Aorta (tissue), 5 donors: ENCODE measurements at regions not wholly inside any gene's neighbourhood (a gene's known extent, or its start where the extent isn't known, plus 50 kb on each side); places are given as distances from the start of the nearest gene placed in this dataset.
"Not testable (repeated sequence)": the region's sequence is repeated elsewhere in the genome, so short reads cannot be mapped to it uniquely, and the experiment has no call there.

ENCODE experiments used
- ATAC-seq: fragments of 200-7000 bp; cut with Tn5 transposase; one replicate; pipeline ENCODE4 v1.9.1; 2022; ENCODE audit warnings: moderate library complexity; ENCODE audit not compliant: low FRiP score
- DNase-seq, 2 donors: peaks; one replicate each; pipeline ENCODE4 v3.0.0-alpha.2; 2020
- H3K27ac ChIP-seq, 2 donors: one replicate each; pipeline ENCODE4 v1.5.1; 2013; ENCODE audit warnings: low read length in 2 of 2, mild to moderate bottlenecking in 2 of 2, moderate library complexity in 2 of 2, control low read depth in 1 of 2, inconsistent platforms in 1 of 2, low read depth in 1 of 2
- H3K27me3 ChIP-seq, 2 donors: one replicate each; pipeline ENCODE4 v1.6.1; 2013; ENCODE audit warnings: control low read depth in 1 of 2, low read length in 1 of 2, mild to moderate bottlenecking in 1 of 2, moderate library complexity in 1 of 2; ENCODE audit not compliant: insufficient read depth in 2 of 2, control insufficient read depth in 1 of 2
- H3K36me3 ChIP-seq, 2 donors: one replicate each; pipeline ENCODE4 v1.6.1; 2013; ENCODE audit warnings: control low read depth in 1 of 2, low read length in 1 of 2, mild to moderate bottlenecking in 1 of 2; ENCODE audit not compliant: insufficient read depth in 2 of 2, control insufficient read depth in 1 of 2
- H3K4me1 ChIP-seq, 2 donors: one replicate each; pipeline ENCODE4 v1.6.1; 2013; ENCODE audit warnings: low read length in 2 of 2, control low read depth in 1 of 2, mild to moderate bottlenecking in 1 of 2, moderate library complexity in 1 of 2; ENCODE audit not compliant: insufficient read depth in 2 of 2, control insufficient read depth in 1 of 2
- H3K4me3 ChIP-seq, 2 donors: one replicate each; pipeline ENCODE4 v1.5.1; 2013; ENCODE audit warnings: low read length in 2 of 2, control low read depth in 1 of 2, mild to moderate bottlenecking in 1 of 2
- H3K9me3 ChIP-seq: one replicate; pipeline ENCODE4 v1.6.1; 2013; ENCODE audit warnings: mild to moderate bottlenecking, low read length; ENCODE audit not compliant: control insufficient read depth
- WGBS, 2 donors: extraction: QIAGEN DNeasy Blood & Tissue Kit; methylation state at CpG; one replicate each; pipeline ENCODE4 v1.1.7; 2013; 5-methylcytosine and 5-hydroxymethylcytosine counted together
- intact Hi-C, 2 donors: fragments of 100-400 bp; cut with DNase I; formaldehyde crosslinking; loops; one replicate each; pipeline versions ENCODE4 v1.14.2 to v1.15.0; 2022
- donor health status: healthy with polysubstance abuse.
- donor health status: Bipolar disorder and iron deficiency.
- donor health status: DM: no; HTN: no; CAD: no.
- donor health status: DM: no; HTN: no; CAD: no.
- donor health status: DM: yes; HTN: yes; CAD: no.

- Histone ChIP-seq H3K9me3 (peaks cover 1% of the 10 kb centered on the region), H3K4me1 (no peaks in the 10 kb centered on the region), H3K27me3 (no peaks in the 10 kb centered on the region), H3K36me3 (no peaks in the 10 kb centered on the region), H3K27ac (no peak overlapping the region), H3K4me3 (no peak overlapping the region)
- intact Hi-C loops = no loop called here
- 52 to 55% methylated on average over 3 of the region's 3 CpGs for WGBS, 2 donors
- ATAC-seq = no peak
- DNase-seq = no peak
Observed at GRCh38 chr16:13379266-13379665, 477.9 kb downstream of the SHISA9 start.

- H3K4me1 ChIP-seq, H3K9me3 ChIP-seq, intact Hi-C loops, H3K4me3 ChIP-seq, DNase-seq, H3K27me3 ChIP-seq, ATAC-seq, H3K36me3 ChIP-seq, H3K27ac ChIP-seq: not testable (repeated sequence)
- WGBS, 2 donors = 78 to 82% methylated on average over 1 of the region's 1 CpG
Observed at GRCh38 chr16:13385156-13386040, 484.0 kb downstream of the SHISA9 start.

- Histone ChIP-seq H3K4me1 (no peaks in the 10 kb centered on the region), H3K9me3 (peaks cover 3% of the 10 kb centered on the region), H3K36me3 (no peaks in the 10 kb centered on the region), H3K27ac (no peak overlapping the region), H3K4me3 (no peak overlapping the region), H3K27me3 (no peaks in the 10 kb centered on the region)
- ATAC-seq (no peak), DNase-seq (no peak)
- WGBS, 2 donors = 63 to 70% methylated on average over 7 of the region's 7 CpGs
- intact Hi-C loops = no loop called here
Observed at GRCh38 chr16:13390093-13390985, 488.9 kb downstream of the SHISA9 start.

- ATAC-seq = no peak
- intact Hi-C loops = no loop called here
Observed at GRCh38 chr16:13390986-13391305, 489.5 kb downstream of the SHISA9 start.

GRCh38 chr16:13391337-13391736 is 489.9 kb downstream of the SHISA9 start:
- H3K27me3 ChIP-seq = no peaks in the 10 kb centered on the region
- H3K36me3 ChIP-seq = no peaks in the 10 kb centered on the region
- DNase-seq = no peak
- intact Hi-C loops = no loop called here
- 74 to 83% methylated on average over 3 of the region's 3 CpGs for WGBS, 2 donors
- ATAC-seq = no peak
- peaks cover 2% of the 10 kb centered on the region for H3K9me3 ChIP-seq
- H3K4me3 ChIP-seq = no peak overlapping the region
- no peaks in the 10 kb centered on the region for H3K4me1 ChIP-seq
- no peak overlapping the region for H3K27ac ChIP-seq

More at GRCh38 chr16:13390986-13391305, 489.5 kb downstream of the SHISA9 start:
- no peaks in the 10 kb centered on the region for H3K27me3 ChIP-seq
- no peak for DNase-seq
- no peak overlapping the region for H3K27ac ChIP-seq
- H3K4me3 ChIP-seq = no peak overlapping the region
- peaks cover 2% of the 10 kb centered on the region for H3K9me3 ChIP-seq
- no peaks in the 10 kb centered on the region for H3K4me1 ChIP-seq
- no peaks in the 10 kb centered on the region for H3K36me3 ChIP-seq

- no peak for ATAC-seq
- Histone ChIP-seq H3K9me3 (peaks cover 2% of the 10 kb centered on the region), H3K4me3 (no peak overlapping the region), H3K27me3 (no peaks in the 10 kb centered on the region), H3K36me3 (no peaks in the 10 kb centered on the region), H3K27ac (no peak overlapping the region), H3K4me1 (no peaks in the 10 kb centered on the region)
- intact Hi-C loops = no loop called here
- no peak for DNase-seq
- WGBS, 2 donors = 87 to 89% methylated on average over 4 of the region's 4 CpGs
Observed at GRCh38 chr16:13392341-13392740, 490.9 kb downstream of the SHISA9 start.

- no peaks in the 10 kb centered on the region for H3K4me1 ChIP-seq
- H3K27ac ChIP-seq = no peak overlapping the region
- no peak for DNase-seq
- H3K27me3 ChIP-seq = no peaks in the 10 kb centered on the region
- no peaks in the 10 kb centered on the region for H3K36me3 ChIP-seq
- no peaks in the 10 kb centered on the region for H3K9me3 ChIP-seq
- H3K4me3 ChIP-seq = no peak overlapping the region
- WGBS, 2 donors = 78 to 80% methylated on average over 7 of the region's 7 CpGs
- intact Hi-C loops = no loop called here
- no peak for ATAC-seq
Observed at GRCh38 chr16:13393816-13394215, 492.4 kb downstream of the SHISA9 start.

GRCh38 chr16:13394488-13394887 is 493.1 kb downstream of the SHISA9 start:
- intact Hi-C loops = no loop called here
- ATAC-seq = no peak

More at GRCh38 chr16:13394488-13394887, 493.1 kb downstream of the SHISA9 start:
- no peaks in the 10 kb centered on the region for H3K27me3 ChIP-seq
- no peak overlapping the region for H3K4me3 ChIP-seq
- H3K36me3 ChIP-seq = no peaks in the 10 kb centered on the region
- H3K27ac ChIP-seq = no peak overlapping the region
- no peaks in the 10 kb centered on the region for H3K4me1 ChIP-seq
- DNase-seq = no peak
- H3K9me3 ChIP-seq = no peaks in the 10 kb centered on the region
- 30 to 43% methylated on average over 5 of the region's 5 CpGs for WGBS, 2 donors
